Right atrium auricular region (tissue), 2 donors: ENCODE measurements at regions not wholly inside any gene's neighbourhood (a gene's known extent, or its start where the extent isn't known, plus 50 kb on each side); places are given as distances from the start of the nearest gene placed in this dataset.

Experiments
- DNase-seq: peaks from one replicate; pipeline ENCODE4 v3.0.0-alpha.2; 2019; ENCODE audit warnings: low spot score
- H3K27ac ChIP-seq, 2 donors: fragments of 200-600 bp; sonication (generic); 1 replicate in 1 of 2; 2 replicates in 1 of 2; pipeline ENCODE4 v1.5.1; 2016 to 2019
- H3K27me3 ChIP-seq, 2 donors: fragments of 200-600 bp; sonication (generic); one replicate each; pipeline versions ENCODE4 v1.5.1 to v1.6.0; 2017 to 2019
- H3K36me3 ChIP-seq: fragments of 200-600 bp; sonication (generic); one replicate; pipeline ENCODE4 v1.5.1; 2016
- H3K4me1 ChIP-seq, 2 donors: fragments of 200-600 bp; sonication (generic); one replicate each; pipeline versions ENCODE4 v1.5.1 to v1.6.0; 2017 to 2019
- H3K4me3 ChIP-seq, 2 donors: fragments of 200-600 bp; sonication (generic); 1 replicate in 1 of 2; 2 replicates in 1 of 2; pipeline ENCODE4 v1.5.1; 2017 to 2019; ENCODE audit warnings: mild to moderate bottlenecking in 1 of 2, moderate library complexity in 1 of 2
- H3K9me3 ChIP-seq, 2 donors: fragments of 200-600 bp; sonication (generic); one replicate each; pipeline ENCODE4 v1.5.1; 2019
- CTCF ChIP-seq, 2 donors: fragments of 200-600 bp; sonication (generic); IDR thresholded peaks; one replicate each; pipeline ENCODE4 v1.5.1; 2019; ENCODE audit warnings: antibody characterized with exemption in 2 of 2

GRCh38 chr4:85369703-85370380 lies 105.1 kb upstream of the ARHGAP24 start:
- no peak overlapping the region for H3K27ac ChIP-seq
- no peaks in the 10 kb centered on the region for H3K9me3 ChIP-seq
- H3K36me3 ChIP-seq: no peaks in the 10 kb centered on the region
- no peaks in the 10 kb centered on the region for H3K4me1 ChIP-seq
- no peaks in the 10 kb centered on the region for H3K27me3 ChIP-seq
- TF ChIP-seq CTCF (IDR thresholded peaks at IDR 0.05): no peak
- no peak overlapping the region for H3K4me3 ChIP-seq
- DNase-seq: no peak

DNA sequence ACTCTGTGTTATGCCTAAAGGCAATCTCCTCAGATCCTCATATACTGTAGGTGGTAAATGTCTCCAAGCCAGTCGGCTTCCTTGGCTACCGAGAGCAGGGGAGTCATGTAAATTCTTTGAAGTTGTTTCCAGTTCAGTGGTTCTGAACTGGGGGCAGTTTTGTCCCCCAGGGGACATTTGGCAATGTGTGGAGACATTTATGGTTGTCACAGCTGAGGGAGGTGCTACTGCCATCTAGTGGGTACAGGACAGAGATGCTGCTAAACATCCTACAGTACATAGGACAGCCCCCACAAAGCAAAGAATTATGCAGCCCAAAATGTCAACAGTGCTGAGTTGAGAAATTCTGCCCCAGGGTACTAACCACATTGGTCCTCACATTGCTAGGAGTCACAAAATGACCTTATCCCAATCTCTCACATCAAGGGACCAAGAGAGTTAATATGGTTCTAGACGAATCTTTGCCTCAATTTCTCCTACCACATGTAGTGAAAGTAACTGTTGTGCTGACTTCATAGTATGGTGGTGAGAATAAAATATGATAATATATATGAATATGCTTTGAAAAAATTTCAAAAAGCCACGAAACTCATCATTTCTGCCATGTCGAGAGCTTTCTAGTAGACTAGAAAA lies 104.4 kb upstream of the ARHGAP24 start:
- Histone ChIP-seq H3K36me3 (no peaks in the 10 kb centered on the region), H3K4me1 (no peaks in the 10 kb centered on the region), H3K4me3 (no peak overlapping the region), H3K27me3 (no peaks in the 10 kb centered on the region), H3K9me3 (no peaks in the 10 kb centered on the region), H3K27ac (no peak overlapping the region)
- peak; percentile 55 to 75 for TF ChIP-seq CTCF (IDR thresholded peaks at IDR 0.05)
- DNase-seq: no peak

DNA sequence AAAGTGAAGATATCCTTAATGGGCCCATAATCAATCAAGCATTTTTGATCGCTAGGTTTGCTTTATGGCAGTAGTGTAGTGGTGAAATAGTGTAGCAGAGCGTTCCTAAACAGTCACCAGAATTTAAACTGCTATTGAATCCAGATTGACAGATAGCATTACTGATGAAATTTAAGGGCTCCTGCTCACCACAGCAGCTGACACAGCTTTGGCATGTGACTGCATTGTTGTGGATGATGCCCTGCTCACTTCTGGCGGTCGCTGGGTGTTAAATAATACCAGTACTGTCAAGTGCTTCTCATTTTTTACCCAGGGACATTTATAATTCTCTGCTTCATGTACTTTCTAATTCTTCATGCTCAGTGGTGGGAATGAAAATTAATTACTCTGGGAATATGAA lies 102.0 kb upstream of the ARHGAP24 start:
- no peaks in the 10 kb centered on the region for H3K4me1 ChIP-seq
- H3K4me3 ChIP-seq: no peak overlapping the region
- no peaks in the 10 kb centered on the region for H3K9me3 ChIP-seq
- no peaks in the 10 kb centered on the region for H3K27me3 ChIP-seq
- no peak for DNase-seq
- no peak overlapping the region for H3K27ac ChIP-seq
- no peaks in the 10 kb centered on the region for H3K36me3 ChIP-seq
- no peak for TF ChIP-seq CTCF (IDR thresholded peaks at IDR 0.05)

GRCh38 chr4:85376285-85376684 lies 98.7 kb upstream of the ARHGAP24 start:
- Histone ChIP-seq H3K4me1 (no peaks in the 10 kb centered on the region), H3K27me3 (no peaks in the 10 kb centered on the region), H3K9me3 (no peaks in the 10 kb centered on the region), H3K4me3 (no peak overlapping the region), H3K27ac (no peak overlapping the region), H3K36me3 (no peaks in the 10 kb centered on the region)
- TF ChIP-seq CTCF (IDR thresholded peaks at IDR 0.05): no peak
- no peak for DNase-seq

GRCh38 chr4:85381968-85382367 lies 93.0 kb upstream of the ARHGAP24 start:
- H3K36me3 ChIP-seq: no peaks in the 10 kb centered on the region
- H3K4me3 ChIP-seq: no peak overlapping the region
- no peak for TF ChIP-seq CTCF (IDR thresholded peaks at IDR 0.05)
- no peak for DNase-seq
- H3K9me3 ChIP-seq: no peaks in the 10 kb centered on the region
- no peaks in the 10 kb centered on the region for H3K27me3 ChIP-seq
- H3K27ac ChIP-seq: no peak overlapping the region
- H3K4me1 ChIP-seq: no peaks in the 10 kb centered on the region

DNA sequence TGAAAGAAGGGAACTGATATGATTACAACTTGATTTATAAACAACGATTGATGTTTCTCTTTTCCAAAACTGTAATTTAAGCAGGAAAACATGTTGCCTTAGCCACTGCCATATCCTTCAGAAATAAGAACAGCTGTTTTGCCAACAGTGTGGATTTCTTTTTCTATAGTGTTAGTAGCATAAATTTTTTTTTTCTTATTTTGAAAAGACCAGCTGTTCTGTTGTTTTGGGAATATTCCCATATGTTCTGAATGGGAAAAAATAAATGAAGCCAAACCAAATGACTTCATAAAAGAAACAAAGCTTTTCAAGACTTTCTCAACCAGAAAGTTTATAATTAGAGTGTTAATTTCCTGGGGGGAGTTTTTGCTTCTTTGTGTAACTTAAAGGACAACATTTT lies 83.9 kb upstream of the ARHGAP24 start:
- peak overlapping the region in 1 of 2 donors; percentile 19 for H3K27ac ChIP-seq
- H3K4me1 ChIP-seq: peaks cover 0 to 4% of the 10 kb centered on the region in 2 donors
- TF ChIP-seq CTCF (IDR thresholded peaks at IDR 0.05): no peak
- H3K4me3 ChIP-seq: no peak overlapping the region
- DNase-seq: no peak
- H3K36me3 ChIP-seq: no peaks in the 10 kb centered on the region
- H3K27me3 ChIP-seq: no peaks in the 10 kb centered on the region
- no peaks in the 10 kb centered on the region for H3K9me3 ChIP-seq
